NCI-H2029 (cell line): ENCODE measurements at regions not wholly inside any gene's neighbourhood (a gene's known extent, or its start where the extent isn't known, plus 50 kb on each side); places are given as distances from the start of the nearest gene placed in this dataset.

ENCODE experiments used
- DNase-seq: peaks from one replicate; lab custom pipeline; 2025; lab: John Stamatoyannopoulos, UW

DNA sequence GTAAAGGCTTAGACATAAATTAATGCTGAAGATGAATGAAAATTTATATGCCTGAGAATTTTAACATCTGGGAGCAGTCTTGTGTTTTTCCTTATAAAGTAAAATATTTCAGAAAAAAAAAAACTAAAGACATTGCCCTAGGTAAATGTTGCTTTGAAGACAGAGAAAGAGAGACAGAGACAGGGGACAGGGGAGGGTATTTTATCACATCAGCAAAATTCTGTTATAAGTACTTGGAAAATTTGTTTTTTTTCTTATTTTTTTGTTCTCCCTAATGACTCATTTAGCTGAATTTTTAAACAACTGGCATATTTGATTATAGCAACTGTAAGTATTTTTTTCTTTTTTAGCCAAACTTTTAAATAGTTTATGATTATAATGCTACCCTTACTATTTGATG is 1540.6 kb upstream of the GBE1 start:
- DNase-seq, result no peak

DNA sequence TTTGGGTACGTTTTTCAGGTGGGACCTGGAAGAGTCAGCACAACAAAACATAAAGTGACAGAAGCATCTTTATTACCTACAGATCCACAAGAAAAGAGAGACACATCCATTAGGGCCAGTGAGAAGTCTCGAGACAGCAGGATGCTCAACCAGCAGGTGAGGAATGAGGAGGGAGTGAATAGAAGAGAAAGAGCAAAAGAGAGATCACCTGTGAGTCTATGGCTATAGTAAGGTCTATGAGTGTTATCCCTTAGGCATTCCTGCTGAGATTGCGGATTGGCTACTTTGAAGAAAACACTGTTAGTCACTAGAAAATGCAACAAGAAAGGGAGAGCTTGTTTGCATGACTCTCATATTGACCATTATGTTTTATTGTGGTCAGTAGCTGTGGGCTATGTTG is 1556.2 kb upstream of the GBE1 start:
- DNase-seq, result no peak

- no peak for DNase-seq
These were observed 1559.3 kb upstream of the GBE1 start for GRCh38 chr3:83320726-83321125.

DNA sequence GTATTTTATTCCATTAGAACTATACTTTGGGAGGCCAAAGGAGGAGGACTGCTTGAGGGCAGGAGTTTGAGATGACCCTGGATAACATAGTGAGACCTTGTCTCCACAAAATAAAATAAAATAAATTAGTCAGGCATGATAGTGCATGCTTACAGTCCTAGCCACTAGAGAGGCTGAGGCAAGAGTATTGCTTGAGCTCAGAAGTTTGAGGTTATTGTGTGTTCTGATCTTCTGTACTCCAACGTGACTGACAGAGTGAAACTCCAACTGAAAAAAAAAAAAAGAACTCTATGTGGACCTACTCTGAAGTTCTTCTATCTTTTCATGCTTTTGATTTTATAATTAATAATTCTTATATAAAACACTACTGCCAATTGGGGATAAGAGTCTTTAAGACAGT is 1560.0 kb upstream of the GBE1 start:
- no peak for DNase-seq

DNA sequence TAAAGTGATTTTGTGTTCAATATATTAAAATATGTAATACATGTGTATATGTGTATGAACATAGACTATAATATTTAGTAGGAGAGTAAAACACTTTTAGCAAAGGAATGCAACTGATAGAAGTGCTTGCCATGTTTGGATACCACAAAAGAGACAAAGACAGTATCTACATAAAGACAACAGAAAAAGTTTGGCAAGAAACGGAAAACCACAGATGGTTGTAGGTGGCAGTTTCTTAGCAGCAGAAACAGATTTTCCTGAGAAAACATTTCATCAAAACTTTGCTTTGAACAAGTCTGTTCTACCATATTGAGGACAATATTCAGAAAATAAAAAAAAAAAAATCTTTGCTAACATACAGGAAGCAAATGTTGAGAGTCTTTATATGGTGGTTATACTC is 1560.4 kb upstream of the GBE1 start:
- DNase-seq, result no peak

- DNase-seq, result no peak
These were observed 1592.8 kb upstream of the GBE1 start for GRCh38 chr3:83354205-83354604.

DNA sequence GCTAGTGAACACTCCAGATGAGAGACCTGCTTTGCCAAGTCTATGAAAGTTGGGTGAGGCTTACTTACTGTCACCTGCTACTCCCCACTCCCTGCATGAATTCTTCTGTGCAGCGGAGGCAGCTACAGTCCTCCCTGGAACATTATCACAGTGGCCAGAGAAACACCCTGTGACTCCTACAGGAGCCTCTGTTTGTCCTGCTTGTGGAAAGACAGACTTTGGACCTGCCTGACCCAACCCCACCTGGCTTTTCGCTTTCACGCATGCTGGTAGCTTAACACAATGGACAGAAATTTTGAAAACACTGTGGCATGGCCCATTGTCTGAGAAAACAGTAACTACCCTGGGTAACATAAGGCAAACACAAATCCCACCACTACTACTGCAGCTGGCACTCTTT is 1565.5 kb upstream of the CADM2 start:
- DNase-seq, result no peak

- no peak for DNase-seq
These were observed 1554.9 kb upstream of the CADM2 start for GRCh38 chr3:83403927-83404326.

DNA sequence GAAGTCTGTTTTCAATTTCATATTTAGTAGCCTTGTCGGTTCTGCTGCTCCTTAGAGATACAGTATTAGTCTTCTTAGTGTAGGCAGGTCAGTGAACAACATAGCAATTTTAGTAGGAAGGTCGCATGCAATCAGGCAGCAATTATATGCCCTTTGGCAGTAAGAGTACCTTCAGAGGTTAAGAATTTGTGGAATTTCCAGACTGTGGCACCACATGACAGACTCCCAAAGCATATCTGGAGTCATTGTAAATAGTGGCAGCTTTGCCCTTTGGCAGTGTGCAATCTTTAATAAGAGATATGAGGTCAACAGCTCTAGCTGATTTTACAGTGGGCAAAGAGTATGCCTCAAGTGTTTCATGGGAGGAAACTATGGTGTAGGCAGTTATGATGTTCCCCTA is 1532.5 kb upstream of the CADM2 start:
- no peak for DNase-seq

DNA sequence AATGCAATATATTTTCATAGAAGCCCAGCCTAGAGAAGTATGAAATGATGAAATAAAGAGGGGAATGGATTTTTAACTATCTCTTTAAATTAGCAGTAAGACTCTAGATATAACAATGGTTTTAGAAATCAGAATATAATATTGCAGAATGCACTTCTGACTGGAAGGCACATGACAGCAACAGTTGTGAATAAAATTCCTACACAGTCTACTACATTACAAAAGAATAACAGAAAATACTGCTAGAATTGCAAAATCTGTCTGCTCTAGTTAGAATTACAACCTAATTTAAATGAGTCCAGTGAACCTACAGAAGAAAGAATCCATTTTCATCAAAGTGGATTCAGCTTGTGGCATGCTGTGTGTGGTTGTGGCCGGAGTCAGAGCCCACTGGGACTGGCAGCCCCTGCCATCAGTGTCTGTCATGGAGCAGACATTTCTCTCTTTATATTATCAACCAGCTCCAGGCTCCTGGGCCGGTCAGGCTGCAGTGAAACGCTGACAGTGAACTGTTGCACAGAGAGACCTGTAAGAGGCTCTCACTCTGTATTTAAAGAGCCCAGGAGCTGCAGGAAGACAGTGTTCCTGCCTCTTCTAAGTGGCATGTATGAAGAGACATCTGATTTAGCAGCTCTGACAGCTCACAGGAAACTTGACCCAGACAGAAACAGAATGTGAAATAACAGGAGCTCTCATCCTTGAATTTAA is 1523.8 kb upstream of the CADM2 start:
- no peak for DNase-seq

GRCh38 chr3:83438188-83438587 is 1520.6 kb upstream of the CADM2 start:
- DNase-seq, result no peak

- DNase-seq, result no peak
These were observed 1505.7 kb upstream of the CADM2 start for GRCh38 chr3:83453056-83453455.

DNA sequence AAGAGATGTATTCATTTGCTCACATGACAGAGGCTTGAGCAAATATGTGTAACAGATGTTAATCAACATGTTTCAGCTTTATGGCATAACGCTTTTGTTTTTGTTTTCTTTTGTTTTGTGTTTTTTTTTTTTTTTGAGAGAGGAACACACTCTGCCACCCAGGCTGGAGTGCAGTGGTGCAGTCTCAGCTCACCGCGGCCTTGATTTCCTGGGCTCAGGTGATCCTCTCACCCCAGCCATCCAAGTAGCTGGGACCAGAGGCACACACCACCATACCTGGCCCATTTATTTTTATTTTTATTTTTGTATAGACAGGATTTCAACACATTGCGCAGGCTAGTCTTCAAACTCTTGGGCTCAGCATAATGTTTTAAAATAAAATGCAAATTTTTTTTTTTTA is 1504.4 kb upstream of the CADM2 start:
- no peak for DNase-seq

DNA sequence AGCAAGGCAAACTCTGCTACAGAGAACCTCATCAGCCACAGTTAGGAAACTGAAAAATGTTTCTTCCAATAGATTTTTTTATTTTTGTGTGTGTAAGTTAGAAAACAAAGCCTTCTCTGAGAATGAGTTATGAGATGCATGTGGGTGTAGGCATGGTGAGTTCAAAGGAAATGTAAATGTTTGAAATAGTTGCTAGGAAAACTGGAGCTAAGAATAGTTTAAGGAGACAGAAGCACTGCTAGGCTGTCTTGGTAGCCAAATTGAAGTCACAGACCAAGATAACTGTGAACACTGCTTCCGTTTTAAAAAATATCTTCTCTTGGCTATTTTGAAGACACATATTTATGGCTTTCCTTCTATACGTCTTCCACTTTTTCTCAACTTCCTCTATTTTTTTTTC is 1501.2 kb upstream of the CADM2 start:
- no peak for DNase-seq

GRCh38 chr3:83460052-83460451 is 1498.7 kb upstream of the CADM2 start:
- no peak for DNase-seq

GRCh38 chr3:83461411-83461810 is 1497.4 kb upstream of the CADM2 start:
- DNase-seq, result no peak

GRCh38 chr3:83477563-83477962 is 1481.2 kb upstream of the CADM2 start:
- no peak for DNase-seq

DNA sequence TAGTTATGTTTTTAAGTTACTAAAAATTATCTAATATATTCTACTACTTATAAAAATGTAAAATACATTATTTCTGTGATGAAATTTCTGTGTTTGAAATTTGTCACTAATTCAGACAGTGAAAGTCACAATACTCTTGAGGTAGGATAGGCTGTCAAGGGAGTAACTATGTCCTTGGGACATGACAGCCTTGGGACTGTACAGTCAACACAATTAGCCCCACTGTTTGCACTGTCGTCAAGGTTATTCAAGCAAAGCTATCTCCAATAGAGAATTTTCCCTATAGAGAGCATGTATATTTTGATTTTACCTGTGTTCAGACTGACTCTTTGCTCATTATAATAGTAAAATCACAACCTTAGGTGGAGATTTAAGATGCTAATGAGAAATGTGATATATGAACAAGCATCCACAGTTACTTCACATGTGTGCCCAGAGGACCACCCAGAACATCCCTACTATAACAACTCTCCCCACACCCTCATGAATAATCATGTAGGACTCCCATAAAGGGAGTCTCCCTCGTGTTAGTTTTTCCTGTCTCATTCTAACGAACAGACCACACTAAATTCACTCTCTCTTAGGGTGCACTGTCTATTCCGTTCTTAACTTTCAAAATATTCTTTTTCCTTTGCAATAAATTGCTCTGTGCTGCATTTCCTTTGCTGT is 1476.3 kb upstream of the CADM2 start:
- no peak for DNase-seq

DNA sequence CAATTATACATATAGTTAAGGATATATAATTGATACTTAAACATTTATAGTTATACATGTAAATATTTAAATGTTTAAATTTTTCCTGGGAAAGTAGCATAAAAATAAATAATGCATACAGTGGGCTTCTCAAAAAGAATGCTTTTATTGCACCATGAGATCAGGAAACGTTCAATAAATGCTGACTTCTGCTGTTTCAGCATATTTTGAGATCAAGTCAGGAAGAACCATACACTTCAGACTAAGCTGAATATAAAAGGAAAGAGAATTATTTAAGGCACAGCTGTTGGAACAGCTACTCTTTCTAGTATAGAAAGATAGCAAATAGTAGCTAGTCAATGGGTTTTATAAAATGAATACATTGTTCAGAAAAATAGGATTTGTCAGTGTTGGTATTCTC is 1462.3 kb upstream of the CADM2 start:
- DNase-seq, result no peak

GRCh38 chr3:83498361-83499016 is 1460.3 kb upstream of the CADM2 start:
- no peak for DNase-seq

DNA sequence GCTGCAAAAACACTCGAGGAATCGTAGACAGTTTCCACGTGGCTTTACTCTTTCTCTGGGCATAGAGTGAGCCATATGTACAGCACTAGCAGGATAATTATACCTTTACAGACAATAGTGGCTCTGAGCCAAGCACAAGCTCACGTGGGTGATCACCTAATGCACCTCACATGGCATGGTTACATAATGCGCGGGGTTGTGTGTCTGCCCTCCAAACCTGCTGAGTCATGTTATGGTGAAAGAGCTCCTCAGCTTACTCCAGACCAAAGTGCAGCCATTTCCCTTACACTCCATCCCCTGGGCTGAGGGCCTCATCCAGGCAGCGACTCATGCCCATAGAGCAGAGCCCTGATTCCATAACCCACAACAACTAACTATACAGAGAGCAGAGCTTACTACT is 1458.4 kb upstream of the CADM2 start:
- no peak for DNase-seq

DNA sequence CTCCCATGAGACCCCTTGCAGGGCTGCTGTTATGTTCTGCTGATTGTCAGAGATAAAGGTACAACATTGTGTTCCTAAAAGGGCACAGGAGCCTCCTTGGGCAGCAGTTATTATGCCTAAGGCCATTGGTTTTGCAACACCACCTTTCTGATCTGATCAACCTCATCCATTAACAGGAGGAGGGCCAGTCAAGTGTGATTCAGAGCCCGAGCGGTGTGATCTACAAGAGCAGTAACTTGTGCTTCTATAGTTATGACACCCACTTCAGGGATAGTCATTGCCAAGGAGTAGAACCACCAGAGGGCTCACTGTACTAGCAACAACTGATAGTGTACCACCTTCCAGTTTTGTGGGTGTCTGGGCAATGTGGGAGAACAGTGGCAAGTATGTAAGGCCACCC is 1457.9 kb upstream of the CADM2 start:
- no peak for DNase-seq

DNA sequence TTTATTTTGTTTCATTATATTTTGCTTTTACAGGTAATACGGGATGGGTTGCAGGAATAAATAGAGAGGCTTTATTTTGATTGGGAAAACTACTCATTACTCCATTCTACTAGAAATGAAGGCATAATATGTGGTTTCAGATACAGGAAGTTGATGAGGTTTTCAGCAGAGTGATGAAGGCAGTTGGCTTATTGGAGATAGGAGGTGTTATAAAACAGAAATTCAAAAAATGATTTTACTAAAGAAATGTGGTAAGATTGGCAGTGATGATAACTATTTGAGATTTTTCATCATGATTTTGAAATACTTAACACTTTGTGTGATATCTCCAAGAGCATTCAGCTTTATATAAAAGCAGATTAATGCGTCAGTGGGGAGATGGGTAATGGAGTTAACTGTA is 1445.7 kb upstream of the CADM2 start:
- no peak for DNase-seq

GRCh38 chr3:83513677-83514076 is 1445.1 kb upstream of the CADM2 start:
- DNase-seq, result no peak
